Activated CD8-positive, alpha-beta memory T cell treated with anti-CD3 and anti-CD28 coated beads, Interleukin-2, amount 50 U/mL, for 1 hour (primary cell): ENCODE measurements at regions not wholly inside any gene's neighbourhood (a gene's known extent, or its start where the extent isn't known, plus 50 kb on each side); places are given as distances from the start of the nearest gene placed in this dataset.
A peak's percentile ranks its signal among the peaks of the same experiment; 100 is the strongest.

Experiments used
- DNase-seq: peaks from one replicate; pipeline ENCODE4 v3.0.0-alpha.2; 2020; ENCODE audit errors: extremely low read depth

- no peak for DNase-seq
These were observed 139.5 kb downstream of the PFKFB3 start for GRCh38 chr10:6342096-6342685.

- no peak for DNase-seq
These were observed 140.7 kb downstream of the PFKFB3 start for GRCh38 chr10:6343305-6344010.

GRCh38 chr10:6345404-6345803 is 142.7 kb downstream of the PFKFB3 start:
- no peak for DNase-seq

- DNase-seq = no peak
These were observed 143.9 kb downstream of the PFKFB3 start for GRCh38 chr10:6346631-6347030.

GRCh38 chr10:6347391-6347951 is 144.7 kb downstream of the PFKFB3 start:
- peak; percentile 24 for DNase-seq

GRCh38 chr10:6348096-6348874 is 145.6 kb downstream of the PFKFB3 start:
- DNase-seq = peak; percentile 84

- DNase-seq = no peak
These were observed 147.3 kb downstream of the PFKFB3 start for GRCh38 chr10:6349846-6350535.

GRCh38 chr10:6350609-6351008 is 147.9 kb downstream of the PFKFB3 start:
- no peak for DNase-seq

- no peak for DNase-seq
These were observed 148.8 kb downstream of the PFKFB3 start for GRCh38 chr10:6351495-6351894.

- DNase-seq = no peak
These were observed 150.8 kb downstream of the PFKFB3 start for GRCh38 chr10:6353526-6353925.

- no peak for DNase-seq
These were observed 151.5 kb downstream of the PFKFB3 start for GRCh38 chr10:6354168-6354772.

GRCh38 chr10:6356280-6356793 is 153.6 kb downstream of the PFKFB3 start:
- DNase-seq = no peak

- DNase-seq = no peak
These were observed 159.1 kb downstream of the PFKFB3 start for GRCh38 chr10:6361869-6362268.

GRCh38 chr10:6362879-6363278 is 160.1 kb downstream of the PFKFB3 start:
- no peak for DNase-seq

GRCh38 chr10:6363511-6363910 is 160.8 kb downstream of the PFKFB3 start:
- no peak for DNase-seq

GRCh38 chr10:6364283-6364682 is 161.6 kb downstream of the PFKFB3 start:
- DNase-seq = no peak

GRCh38 chr10:6364893-6365292 is 162.2 kb downstream of the PFKFB3 start:
- no peak for DNase-seq

GRCh38 chr10:6365384-6365783 is 162.7 kb downstream of the PFKFB3 start:
- no peak for DNase-seq
